ENCODE measurements at regions not wholly inside any gene's neighbourhood (a gene's known extent, or its start where the extent isn't known, plus 50 kb on each side); places are given as distances from the start of the nearest gene placed in this dataset.

GRCh38 chr11:43243927-43244326, 67.9 kb upstream of the API5 start:
- TF ChIP-seq EZH2 (optimal IDR thresholded peaks at IDR 0.05; ENCODE audit: low read depth, low read length) = no peak
- TF ChIP-seq, protein P1, sequence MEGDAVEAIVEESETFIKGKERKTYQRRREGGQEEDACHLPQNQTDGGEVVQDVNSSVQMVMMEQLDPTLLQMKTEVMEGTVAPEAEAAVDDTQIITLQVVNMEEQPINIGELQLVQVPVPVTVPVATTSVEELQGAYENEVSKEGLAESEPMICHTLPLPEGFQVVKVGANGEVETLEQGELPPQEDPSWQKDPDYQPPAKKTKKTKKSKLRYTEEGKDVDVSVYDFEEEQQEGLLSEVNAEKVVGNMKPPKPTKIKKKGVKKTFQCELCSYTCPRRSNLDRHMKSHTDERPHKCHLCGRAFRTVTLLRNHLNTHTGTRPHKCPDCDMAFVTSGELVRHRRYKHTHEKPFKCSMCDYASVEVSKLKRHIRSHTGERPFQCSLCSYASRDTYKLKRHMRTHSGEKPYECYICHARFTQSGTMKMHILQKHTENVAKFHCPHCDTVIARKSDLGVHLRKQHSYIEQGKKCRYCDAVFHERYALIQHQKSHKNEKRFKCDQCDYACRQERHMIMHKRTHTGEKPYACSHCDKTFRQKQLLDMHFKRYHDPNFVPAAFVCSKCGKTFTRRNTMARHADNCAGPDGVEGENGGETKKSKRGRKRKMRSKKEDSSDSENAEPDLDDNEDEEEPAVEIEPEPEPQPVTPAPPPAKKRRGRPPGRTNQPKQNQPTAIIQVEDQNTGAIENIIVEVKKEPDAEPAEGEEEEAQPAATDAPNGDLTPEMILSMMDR (IDR thresholded peaks at IDR 0.05; ENCODE audit: low read length) = no peak
- TF ChIP-seq EZH2phosphoT487 (IDR thresholded peaks at IDR 0.05; ENCODE audit: low read length) = no peak
- DNase-seq = no peak
- H4K20me1 ChIP-seq (ENCODE audit: insufficient read depth, low read length) = no peaks in the 10 kb centered on the region
- H3K9me2 ChIP-seq (replicated peaks; ENCODE audit: insufficient read depth, low read length) = no peaks in the 10 kb centered on the region
- no peak overlapping the region for H3K27ac ChIP-seq (ENCODE audit: low read length)
- no peaks in the 10 kb centered on the region for H3K36me3 ChIP-seq (replicated peaks; ENCODE audit: insufficient read depth, low read length)
- H3K9me3 ChIP-seq (replicated peaks; ENCODE audit: insufficient read depth, low read length) = no peaks in the 10 kb centered on the region
- H3K79me2 ChIP-seq (ENCODE audit: low read length) = no peaks in the 10 kb centered on the region
- H3K4me1 ChIP-seq (ENCODE audit: low read length) = no peaks in the 10 kb centered on the region
- no peak overlapping the region for H3K4me3 ChIP-seq (ENCODE audit: low read length)
- no peaks in the 10 kb centered on the region for H3K27me3 ChIP-seq (replicated peaks; ENCODE audit: insufficient read depth, low read length)
- H3F3A ChIP-seq (ENCODE audit: insufficient read depth, low read length) = no peaks in the 10 kb centered on the region
- H3K9ac ChIP-seq (ENCODE audit: low read length) = no peak overlapping the region
- H2AFZ ChIP-seq (ENCODE audit: low read length) = no peak overlapping the region
- no peak overlapping the region for H3K4me2 ChIP-seq (ENCODE audit: low read depth, low read length)

DNA sequence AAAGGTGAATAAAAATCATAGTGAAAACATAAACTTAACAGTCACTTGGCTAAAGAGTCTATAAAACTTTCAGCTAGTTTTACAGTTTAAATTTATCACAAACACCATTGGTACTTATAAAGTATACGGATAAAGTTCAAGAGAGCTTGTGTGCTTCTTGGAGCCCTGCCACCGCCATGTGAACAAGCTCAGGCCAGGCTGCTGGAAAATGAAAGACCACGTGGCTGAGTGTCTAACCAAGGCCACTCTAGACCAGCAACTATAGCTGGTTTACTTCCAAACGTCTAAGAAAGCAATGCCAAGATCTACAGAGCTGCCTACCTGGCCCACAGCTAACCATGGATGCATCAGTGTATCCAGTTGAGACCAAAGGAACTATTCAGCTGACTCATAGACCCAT, 66.3 kb upstream of the API5 start:
- Histone ChIP-seq H3K4me1 (ENCODE audit: low read length) (no peaks in the 10 kb centered on the region), H3K9me3 (replicated peaks; ENCODE audit: insufficient read depth, low read length) (no peaks in the 10 kb centered on the region), H3K79me2 (ENCODE audit: low read length) (no peaks in the 10 kb centered on the region), H3F3A (ENCODE audit: insufficient read depth, low read length) (no peaks in the 10 kb centered on the region), H3K27ac (ENCODE audit: low read length) (no peak overlapping the region), H3K9ac (ENCODE audit: low read length) (no peak overlapping the region), H3K4me2 (ENCODE audit: low read depth, low read length) (no peak overlapping the region), H3K36me3 (replicated peaks; ENCODE audit: insufficient read depth, low read length) (no peaks in the 10 kb centered on the region), H3K27me3 (replicated peaks; ENCODE audit: insufficient read depth, low read length) (no peaks in the 10 kb centered on the region), H3K9me2 (replicated peaks; ENCODE audit: insufficient read depth, low read length) (no peaks in the 10 kb centered on the region), H4K20me1 (ENCODE audit: insufficient read depth, low read length) (no peaks in the 10 kb centered on the region), H3K4me3 (ENCODE audit: low read length) (no peak overlapping the region), H2AFZ (ENCODE audit: low read length) (no peak overlapping the region)
- TF ChIP-seq, protein P1 (IDR thresholded peaks at IDR 0.05; ENCODE audit: low read length) = no peak
- TF ChIP-seq EZH2phosphoT487 (IDR thresholded peaks at IDR 0.05; ENCODE audit: low read length) (no peak), EZH2 (optimal IDR thresholded peaks at IDR 0.05; ENCODE audit: low read depth, low read length) (no peak)
- DNase-seq = no peak

GRCh38 chr11:43250309-43250708, 61.5 kb upstream of the API5 start:
- Histone ChIP-seq H3K27ac (ENCODE audit: low read length) (no peak overlapping the region), H3K9ac (ENCODE audit: low read length) (no peak overlapping the region), H2AFZ (ENCODE audit: low read length) (no peak overlapping the region), H3K9me3 (replicated peaks; ENCODE audit: insufficient read depth, low read length) (no peaks in the 10 kb centered on the region), H3K27me3 (replicated peaks; ENCODE audit: insufficient read depth, low read length) (no peaks in the 10 kb centered on the region), H3K9me2 (replicated peaks; ENCODE audit: insufficient read depth, low read length) (no peaks in the 10 kb centered on the region), H3K79me2 (ENCODE audit: low read length) (no peaks in the 10 kb centered on the region), H3K36me3 (replicated peaks; ENCODE audit: insufficient read depth, low read length) (no peaks in the 10 kb centered on the region), H3F3A (ENCODE audit: insufficient read depth, low read length) (no peaks in the 10 kb centered on the region), H3K4me3 (ENCODE audit: low read length) (no peak overlapping the region), H3K4me2 (ENCODE audit: low read depth, low read length) (no peak overlapping the region), H3K4me1 (ENCODE audit: low read length) (no peaks in the 10 kb centered on the region), H4K20me1 (ENCODE audit: insufficient read depth, low read length) (no peaks in the 10 kb centered on the region)
- TF ChIP-seq, protein P1 (IDR thresholded peaks at IDR 0.05; ENCODE audit: low read length) = no peak
- no peak for TF ChIP-seq EZH2phosphoT487 (IDR thresholded peaks at IDR 0.05; ENCODE audit: low read length)
- TF ChIP-seq EZH2 (optimal IDR thresholded peaks at IDR 0.05; ENCODE audit: low read depth, low read length) = no peak
- DNase-seq = no peak

Measured in MM.1S (cell line).